Sciatic nerve (tissue), 2 donors: ENCODE measurements at regions not wholly inside any gene's neighbourhood (a gene's known extent, or its start where the extent isn't known, plus 50 kb on each side); places are given as distances from the start of the nearest gene placed in this dataset.
A peak's percentile ranks its signal among the peaks of the same experiment; 100 is the strongest.
"Not testable (repeated sequence)": the region's sequence is repeated elsewhere in the genome, so short reads cannot be mapped to it uniquely, and the experiment has no call there.

Experiments used
- ATAC-seq: fragments of 200-7000 bp; cut with Tn5 transposase; one replicate; pipeline ENCODE4 v1.9.1; 2020; ENCODE audit warnings: mild to moderate bottlenecking, moderate library complexity
- DNase-seq: peaks from one replicate; pipeline ENCODE4 v3.0.0-alpha.2; 2020; ENCODE audit warnings: low spot score
- intact Hi-C: fragments of 100-400 bp; cut with DNase I; formaldehyde crosslinking; loops from one replicate; pipeline ENCODE4 v1.14.2; 2022
- donor health status: DM: no; HTN: no; CAD: no.
- donor health status: DM: no; HTN: no; CAD: no.

DNA sequence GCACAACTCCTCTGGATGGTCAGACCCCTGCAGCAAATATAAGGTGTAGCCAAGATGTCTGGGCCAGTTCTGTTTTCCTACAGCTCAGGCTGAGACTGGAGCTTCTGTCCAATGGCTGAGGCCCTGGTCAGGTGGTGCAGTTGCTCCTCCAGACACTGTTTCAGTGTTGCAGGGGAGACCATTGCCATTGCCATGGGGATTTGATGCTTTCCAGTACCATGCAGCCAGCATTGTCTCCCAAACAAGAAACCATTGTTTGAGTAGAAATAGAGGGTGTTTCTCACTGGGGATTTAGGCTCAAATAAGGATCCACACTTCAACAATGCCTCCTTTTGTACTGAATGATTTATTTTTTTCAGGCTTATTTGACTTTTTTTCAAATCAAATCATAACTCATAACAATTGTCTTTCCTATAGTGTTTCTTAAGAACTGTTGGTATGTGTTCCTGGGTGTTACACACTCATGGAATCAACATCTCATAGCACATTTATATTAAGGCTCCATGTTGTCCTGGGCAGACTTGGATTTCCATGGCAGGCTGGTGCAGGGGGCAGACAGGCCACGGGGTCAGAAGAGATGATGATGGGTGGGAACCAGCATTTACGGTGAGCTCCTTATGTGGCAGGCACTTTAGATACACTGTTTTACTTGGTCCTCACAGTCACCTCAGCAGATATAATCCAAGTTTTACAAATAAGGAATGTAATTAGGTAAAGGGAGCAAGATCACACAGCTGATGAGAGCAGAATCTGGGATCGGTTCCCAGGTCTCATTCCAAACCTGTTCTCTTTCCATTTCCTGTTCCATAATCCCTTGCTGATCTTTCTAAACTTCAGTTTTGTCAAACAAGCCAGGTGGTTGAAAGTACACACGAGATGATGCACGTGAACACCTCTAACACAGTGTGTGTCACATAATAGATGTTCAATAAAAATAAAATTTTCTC lies 95.9 kb upstream of the GNAQ start:
- peak; percentile 83 for ATAC-seq
- intact Hi-C loops = no loop called here
- DNase-seq = no peak

GRCh38 chr9:78123808-78124207 lies 92.2 kb upstream of the GNAQ start:
- intact Hi-C loops = no loop called here
- DNase-seq = no peak
- no peak for ATAC-seq

DNA sequence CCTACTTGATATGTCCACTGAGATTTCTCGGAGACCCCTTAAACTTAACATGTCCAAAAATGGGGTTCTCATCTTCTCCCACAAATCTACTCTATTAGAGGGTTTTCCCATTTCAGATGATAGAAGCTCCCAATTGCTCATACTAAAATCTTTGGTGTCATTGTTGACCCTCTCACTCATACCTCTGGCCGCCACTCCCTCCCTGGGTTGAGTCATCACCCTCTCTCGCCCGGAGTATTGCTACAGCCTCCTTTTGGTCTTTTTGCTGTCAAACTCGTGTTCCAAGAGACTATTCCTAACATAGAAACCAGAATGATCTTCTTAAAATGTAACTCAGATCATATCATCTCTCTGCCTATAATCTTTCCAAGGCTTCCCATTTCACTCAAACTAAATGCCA lies 91.0 kb upstream of the GNAQ start:
- DNase-seq (no peak), ATAC-seq (no peak)
- intact Hi-C loops = no loop called here

GRCh38 chr9:78121488-78121887 lies 89.9 kb upstream of the GNAQ start:
- ATAC-seq (no peak), DNase-seq (peak; percentile 82)
- intact Hi-C loops = no loop called here

- ATAC-seq = no peak
- intact Hi-C loops = no loop called here
- no peak for DNase-seq
These were observed 87.3 kb upstream of the GNAQ start for GRCh38 chr9:78118742-78119473.

- ATAC-seq = no peak
- intact Hi-C loops = no loop called here
- no peak for DNase-seq
These were observed 83.5 kb upstream of the GNAQ start for GRCh38 chr9:78115073-78115472.

DNA sequence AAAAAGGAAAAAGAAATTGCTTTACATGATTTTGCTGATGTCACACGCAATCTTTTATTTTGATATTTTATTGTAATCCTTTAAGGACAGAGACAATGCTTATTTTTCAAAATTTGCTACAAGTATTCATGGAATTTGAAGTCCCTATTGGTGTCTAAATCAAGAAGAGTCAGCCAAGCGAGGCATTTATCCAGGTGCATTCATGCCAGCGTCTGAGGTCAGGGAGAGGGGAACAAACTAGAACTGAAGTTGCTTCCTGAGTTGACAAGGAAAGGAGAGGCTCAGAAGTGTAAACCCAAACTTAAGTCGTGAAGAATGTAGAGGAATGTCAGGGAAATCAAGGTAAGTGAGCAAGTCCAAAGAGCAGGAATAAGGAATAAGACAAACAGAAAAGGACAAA lies 83.0 kb upstream of the GNAQ start:
- DNase-seq (no peak), ATAC-seq (no peak)
- intact Hi-C loops = no loop called here

DNA sequence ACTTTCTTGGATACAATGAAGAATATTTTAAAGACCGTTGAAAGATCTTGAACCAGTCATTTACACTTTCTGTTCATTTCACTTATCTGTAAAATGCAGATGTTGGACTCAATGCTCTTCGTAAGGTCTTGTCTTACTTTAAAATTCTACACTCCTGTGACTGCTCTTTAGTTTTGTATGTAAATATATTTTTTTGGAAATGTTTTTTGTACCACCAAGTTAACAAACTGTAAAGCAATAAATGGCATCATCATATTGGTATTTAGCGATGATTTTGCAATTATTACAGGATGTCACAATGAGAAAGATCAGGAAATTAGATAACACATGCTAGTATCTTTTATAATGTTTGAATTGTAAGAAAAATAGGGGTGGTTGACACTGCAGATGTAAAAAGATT lies 80.8 kb upstream of the GNAQ start:
- DNase-seq (no peak), ATAC-seq (no peak)
- intact Hi-C loops = no loop called here

GRCh38 chr9:78112004-78112403 lies 80.4 kb upstream of the GNAQ start:
- no peak for DNase-seq
- ATAC-seq = no peak
- intact Hi-C loops = no loop called here

GRCh38 chr9:78109075-78109474 lies 77.5 kb upstream of the GNAQ start:
- no peak for DNase-seq
- intact Hi-C loops = no loop called here
- no peak for ATAC-seq

DNA sequence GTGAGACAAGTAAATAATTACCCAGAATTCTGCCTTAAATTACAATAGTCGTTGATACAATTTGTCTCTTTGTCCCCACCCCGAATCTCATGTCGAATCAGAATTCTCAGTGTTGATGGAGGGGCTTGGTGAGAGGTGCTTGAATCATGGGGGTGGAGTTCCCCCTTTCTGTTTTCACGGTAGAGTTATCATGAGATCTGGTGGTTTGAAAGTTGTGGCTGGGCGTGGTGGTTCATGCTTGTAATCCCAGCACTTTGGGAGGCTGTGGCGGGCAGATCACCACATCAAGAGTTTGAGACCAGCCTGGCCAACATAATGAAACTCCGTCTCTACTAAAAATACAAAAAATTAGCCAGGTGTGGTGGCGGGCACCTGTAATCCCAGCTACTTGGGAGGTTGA lies 75.0 kb upstream of the GNAQ start:
- ATAC-seq, DNase-seq, intact Hi-C loops: not testable (repeated sequence)

DNA sequence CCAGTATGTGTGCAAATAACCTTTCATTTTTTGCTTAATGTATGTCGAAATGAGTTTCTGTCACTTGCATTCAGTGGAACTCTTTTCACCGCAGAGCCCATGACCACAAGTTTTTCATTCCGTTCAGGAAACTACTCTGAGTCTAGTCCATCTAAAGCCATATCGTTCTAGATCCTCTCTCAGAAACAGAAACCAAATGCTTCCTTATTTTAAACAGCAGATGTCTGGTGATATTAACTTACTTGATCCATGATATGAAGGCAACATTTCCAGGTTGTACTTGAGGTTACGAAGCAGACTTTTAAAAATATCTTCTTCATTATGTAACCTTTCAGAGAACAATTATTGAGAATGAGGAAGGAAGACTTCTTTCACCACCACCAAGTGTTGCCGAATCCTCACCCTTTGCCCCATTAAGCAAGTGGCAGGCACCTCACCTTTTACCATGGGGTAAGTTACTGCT lies 72.4 kb upstream of the GNAQ start:
- ATAC-seq = no peak
- intact Hi-C loops = no loop called here
- DNase-seq = no peak

- DNase-seq = no peak
- no peak for ATAC-seq
- intact Hi-C loops = no loop called here
These were observed 69.6 kb upstream of the GNAQ start for GRCh38 chr9:78101247-78101646.

DNA sequence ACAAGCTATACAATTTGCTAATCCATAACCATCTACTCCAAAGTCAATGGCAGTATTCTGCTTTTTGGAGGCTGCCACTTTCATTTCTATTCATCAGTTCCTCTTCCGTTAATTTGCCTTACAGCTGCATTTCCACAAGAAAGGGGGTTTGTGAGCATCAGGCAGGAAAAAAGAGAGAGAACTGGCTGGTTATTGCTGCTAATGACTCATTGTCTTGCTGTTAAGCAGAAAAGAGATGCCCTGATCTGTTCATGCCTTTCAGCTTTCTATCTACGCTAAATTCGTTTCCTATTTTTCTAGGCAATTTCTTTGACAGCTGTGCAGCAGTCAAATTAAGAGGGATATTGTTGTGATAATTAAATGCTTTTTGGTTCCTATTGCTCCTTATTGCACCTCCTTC lies 65.9 kb upstream of the GNAQ start:
- no peak for ATAC-seq
- DNase-seq = no peak
- intact Hi-C loops = no loop called here

DNA sequence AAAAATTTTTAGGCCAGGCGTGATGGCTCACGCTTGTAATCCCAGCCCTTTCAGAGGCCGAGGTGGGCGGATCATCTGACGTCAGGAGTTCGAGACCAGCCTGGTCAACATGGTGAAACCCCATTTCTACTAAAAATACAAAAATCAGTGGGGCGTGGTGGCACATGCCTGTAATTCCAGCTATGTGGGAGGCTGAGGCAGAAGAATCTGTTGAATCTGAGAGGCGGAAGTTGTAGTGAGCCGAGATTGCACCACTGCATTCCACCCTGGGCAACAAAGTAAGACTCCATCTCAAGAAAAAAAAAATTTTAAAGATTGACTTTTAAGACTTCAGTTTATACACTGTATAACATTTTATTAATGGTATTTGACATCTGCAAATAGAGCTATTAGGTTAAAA lies 60.1 kb upstream of the GNAQ start:
- no peak for ATAC-seq
- DNase-seq = no peak
- intact Hi-C loops = no loop called here

DNA sequence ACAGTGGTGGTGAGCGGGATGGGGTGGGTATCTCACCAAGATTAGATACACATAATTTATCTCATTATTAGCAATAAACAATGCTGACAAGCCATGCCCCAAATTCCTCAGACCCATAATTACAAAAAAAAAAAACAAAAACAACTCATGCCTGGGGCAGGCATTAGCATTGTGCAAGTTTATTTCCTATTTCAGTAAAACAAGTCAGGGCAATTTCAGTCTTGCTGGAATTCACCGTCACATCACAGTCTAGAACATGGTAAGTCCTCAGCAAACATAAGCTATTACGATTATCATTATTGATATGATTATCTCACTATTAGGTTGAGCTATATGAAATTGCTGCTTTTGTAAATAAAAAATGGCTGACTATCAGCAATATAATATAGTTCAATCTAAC lies 57.5 kb upstream of the GNAQ start:
- intact Hi-C loops = no loop called here
- ATAC-seq = no peak

GRCh38 chr9:78088190-78088589 lies 56.6 kb upstream of the GNAQ start:
- ATAC-seq, intact Hi-C loops: not testable (repeated sequence)

More for the DNA sequence above, 57.5 kb upstream of the GNAQ start:
- no peak for DNase-seq

More at GRCh38 chr9:78088190-78088589, 56.6 kb upstream of the GNAQ start:
- DNase-seq = not testable (repeated sequence)
